NCI-H2107 (cell line): ENCODE measurements at regions not wholly inside any gene's neighbourhood (a gene's known extent, or its start where the extent isn't known, plus 50 kb on each side); places are given as distances from the start of the nearest gene placed in this dataset.
"Not testable (repeated sequence)": the region's sequence is repeated elsewhere in the genome, so short reads cannot be mapped to it uniquely, and the experiment has no call there.

Experiments
- DNase-seq: peaks from one replicate; lab custom pipeline; 2025; lab: John Stamatoyannopoulos, UW

DNA sequence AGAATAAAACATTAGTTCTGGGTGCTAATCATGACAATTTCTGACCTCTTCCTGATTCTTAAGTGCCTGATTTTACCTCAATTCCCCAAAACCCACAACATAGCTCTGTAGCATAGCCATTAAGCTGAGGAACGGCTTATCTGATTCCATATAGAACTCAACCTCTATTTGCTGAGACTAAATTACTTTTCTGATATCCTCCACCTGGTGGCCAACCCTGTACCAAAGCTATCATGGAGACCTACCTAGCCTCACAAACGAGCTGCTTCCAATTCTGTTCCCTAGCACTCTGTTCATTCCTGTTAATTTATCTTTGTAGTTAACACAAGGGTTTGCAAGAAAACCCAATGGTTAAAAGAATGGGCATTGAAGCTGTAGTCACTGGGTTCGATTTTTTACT is 245.2 kb downstream of the PLOD2 start:
- DNase-seq: no peak

DNA sequence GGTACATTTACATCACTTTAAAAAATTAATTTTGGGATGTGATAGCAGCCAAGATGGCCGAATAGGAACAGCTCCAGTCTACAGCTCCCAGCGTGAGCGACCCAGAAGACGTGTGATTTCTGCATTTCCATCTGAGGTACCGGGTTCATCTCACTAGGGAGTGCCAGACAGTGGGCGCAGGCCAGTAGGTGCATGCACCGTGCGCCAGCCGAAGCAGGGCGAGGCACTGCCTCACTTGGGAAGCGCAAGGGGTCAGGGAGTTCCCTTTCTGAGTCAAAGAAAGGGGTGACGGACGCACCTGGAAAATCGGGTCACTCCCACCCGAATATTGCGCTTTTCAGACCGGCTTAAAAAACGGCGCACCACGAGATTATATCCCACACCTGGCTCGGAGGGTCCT is 233.2 kb downstream of the PLOD2 start:
- not testable (repeated sequence) for DNase-seq

DNA sequence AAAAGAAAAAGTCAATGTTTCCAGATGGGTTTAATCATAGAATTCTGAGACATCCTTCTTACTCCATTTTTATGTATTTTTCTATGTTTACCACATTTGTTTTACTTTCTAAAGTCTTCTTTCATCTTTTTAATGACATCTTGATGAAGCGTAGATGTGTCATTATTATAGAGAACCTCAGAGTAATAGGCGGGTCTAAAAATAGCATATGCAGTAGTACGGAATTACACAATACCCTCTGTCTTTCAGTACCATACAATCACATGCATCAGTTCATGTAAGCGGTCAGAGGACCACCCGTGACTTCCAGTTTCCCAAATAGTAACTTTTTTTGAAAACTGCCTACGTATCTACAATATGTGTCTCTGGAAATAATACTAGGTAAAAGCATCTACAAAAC is 224.0 kb downstream of the PLOD2 start:
- DNase-seq: no peak

GRCh38 chr3:145939431-145939830 is 221.6 kb downstream of the PLOD2 start:
- DNase-seq: no peak

DNA sequence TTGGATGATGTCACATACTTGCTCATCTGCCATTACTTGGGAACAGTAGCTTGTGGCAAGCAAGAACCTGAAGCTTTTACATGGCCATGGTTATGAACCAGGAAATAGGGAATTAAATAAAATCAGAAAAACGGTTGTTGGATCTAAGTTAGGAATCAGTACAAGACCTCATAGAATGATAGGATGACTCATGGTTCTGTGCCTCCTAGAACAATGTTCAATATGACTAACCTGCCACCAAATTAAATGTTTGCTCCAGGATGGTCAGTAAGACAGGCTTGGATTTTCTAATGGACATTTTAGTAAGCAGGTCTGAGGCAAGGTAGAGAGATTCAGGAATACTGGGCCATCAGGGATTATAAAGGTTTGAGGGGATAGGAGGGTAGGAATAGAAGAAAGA is 218.9 kb downstream of the PLOD2 start:
- DNase-seq: no peak

DNA sequence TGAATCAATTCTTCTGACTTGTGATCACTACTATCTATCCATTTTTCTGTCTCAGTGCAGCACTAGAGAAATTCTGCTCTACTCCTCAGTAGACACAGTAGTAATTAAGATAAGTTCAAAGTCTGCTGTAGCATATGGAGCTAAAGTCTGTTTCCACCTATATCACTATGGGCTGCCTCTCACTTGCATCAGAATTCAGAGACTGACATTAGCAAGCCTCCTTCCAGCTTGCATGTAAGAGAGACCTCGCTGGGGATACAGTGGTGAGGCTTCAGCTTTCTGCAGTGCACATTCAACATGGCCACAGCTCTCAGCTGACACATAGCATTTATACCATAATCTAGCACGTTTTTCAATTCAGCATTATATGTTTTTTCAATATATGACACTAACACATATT is 217.0 kb downstream of the PLOD2 start:
- DNase-seq: no peak

GRCh38 chr3:145951441-145951840 is 209.5 kb downstream of the PLOD2 start:
- DNase-seq: no peak

DNA sequence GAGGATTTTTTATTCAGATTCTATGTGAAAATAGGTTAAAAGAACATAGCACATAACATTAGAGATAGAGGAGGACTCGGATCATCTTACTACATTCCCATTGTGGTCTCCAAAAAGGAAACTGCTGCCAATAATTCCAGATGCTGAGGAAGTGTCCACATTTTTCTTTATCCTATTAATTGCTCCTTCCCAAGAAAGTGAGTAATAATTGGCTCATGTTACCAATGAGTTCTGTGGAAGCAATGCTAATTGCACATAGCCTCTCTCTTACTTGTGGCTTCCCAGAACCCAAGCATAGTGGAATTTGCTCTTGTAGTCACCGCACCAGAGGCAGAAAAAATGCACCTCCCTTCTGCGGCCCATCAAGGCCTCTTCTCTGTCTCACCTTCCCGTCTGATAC is 208.4 kb downstream of the PLOD2 start:
- no peak for DNase-seq

DNA sequence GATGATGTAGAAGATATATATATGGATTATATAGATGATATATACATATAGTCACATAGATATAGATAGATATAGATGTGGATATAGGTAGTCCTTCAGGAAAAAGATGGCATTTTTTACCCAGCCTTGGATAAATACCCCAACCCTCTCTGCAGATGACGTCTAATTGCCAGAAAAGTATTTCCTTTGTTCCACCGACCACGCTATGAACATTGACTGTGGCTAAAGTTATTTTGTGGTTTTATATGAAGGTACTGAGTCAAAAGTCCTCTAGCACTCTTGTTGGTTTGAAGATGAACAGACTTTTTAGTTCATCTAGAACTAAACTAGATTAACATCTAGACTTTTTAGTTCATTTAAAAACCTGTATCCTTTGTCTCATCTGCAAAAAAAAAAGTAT is 207.7 kb downstream of the PLOD2 start:
- no peak for DNase-seq

DNA sequence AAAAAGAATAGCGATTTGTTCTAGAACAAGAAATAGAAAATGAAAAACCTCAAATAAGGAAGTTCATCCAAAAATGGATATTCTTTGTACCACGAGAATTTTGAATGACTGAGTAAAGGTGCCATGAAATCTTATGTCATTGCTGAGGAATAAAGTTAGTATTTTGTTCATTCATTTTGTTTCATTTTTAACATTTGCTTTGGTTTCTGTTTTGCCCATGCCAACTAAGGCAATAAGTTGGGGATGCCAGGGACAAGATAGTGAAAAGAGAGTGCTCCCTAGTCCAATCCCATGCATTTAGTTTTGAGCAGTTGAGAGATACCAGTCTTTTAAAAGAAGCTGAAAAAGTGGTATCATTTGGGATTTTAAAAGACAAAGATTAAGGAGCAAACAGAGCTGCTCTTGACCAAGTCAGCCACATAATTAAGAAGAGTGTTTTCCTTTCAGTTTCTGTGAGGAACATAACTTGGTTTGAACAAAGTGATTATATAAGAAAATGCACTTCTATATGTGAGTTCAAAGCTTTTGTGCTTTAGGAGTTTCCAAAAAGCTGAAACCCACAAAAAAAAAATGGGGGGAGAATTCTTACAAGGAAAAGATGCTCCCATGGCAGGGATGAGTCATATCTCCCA is 201.4 kb downstream of the PLOD2 start:
- no peak for DNase-seq

- DNase-seq: no peak
These were observed 197.9 kb downstream of the PLOD2 start for GRCh38 chr3:145963111-145963510.

GRCh38 chr3:145967043-145967442 is 193.9 kb downstream of the PLOD2 start:
- DNase-seq: no peak

DNA sequence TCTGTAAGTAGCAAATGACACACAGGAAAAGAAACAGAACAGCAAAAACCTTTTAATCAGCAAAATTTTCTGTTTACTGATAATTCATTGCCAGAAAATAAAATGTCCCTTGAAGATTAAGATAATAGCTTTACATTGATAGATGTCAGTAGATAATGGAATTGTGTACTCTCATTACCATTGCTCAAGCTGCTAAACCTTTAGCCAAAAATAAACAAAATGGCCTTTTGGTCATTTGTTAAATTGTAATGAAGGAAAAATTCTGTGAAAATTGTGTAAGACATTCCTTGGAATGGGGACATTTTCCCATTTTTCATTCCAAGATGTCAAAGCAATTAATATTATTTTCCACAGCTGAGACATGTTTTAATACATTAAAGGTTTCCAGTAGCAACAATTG is 189.8 kb downstream of the PLOD2 start:
- no peak for DNase-seq

DNA sequence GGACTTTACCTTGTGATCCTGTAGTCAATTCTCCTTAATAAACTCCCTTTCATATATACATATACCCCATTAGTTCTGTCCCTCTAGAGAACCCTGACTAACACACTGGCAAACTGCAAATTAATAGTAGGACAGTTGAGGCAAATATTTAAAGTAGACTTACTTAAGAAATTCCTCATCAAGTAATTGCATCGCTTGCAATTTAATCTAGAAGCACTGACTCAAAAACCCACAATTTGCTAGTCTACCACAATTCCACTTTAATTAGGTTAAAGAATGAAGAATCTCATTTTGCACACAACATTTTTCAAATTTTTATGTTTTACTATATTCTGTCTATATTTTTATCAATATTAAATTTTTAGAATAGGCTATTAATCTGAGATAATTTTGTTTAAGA is 188.1 kb downstream of the PLOD2 start:
- no peak for DNase-seq

DNA sequence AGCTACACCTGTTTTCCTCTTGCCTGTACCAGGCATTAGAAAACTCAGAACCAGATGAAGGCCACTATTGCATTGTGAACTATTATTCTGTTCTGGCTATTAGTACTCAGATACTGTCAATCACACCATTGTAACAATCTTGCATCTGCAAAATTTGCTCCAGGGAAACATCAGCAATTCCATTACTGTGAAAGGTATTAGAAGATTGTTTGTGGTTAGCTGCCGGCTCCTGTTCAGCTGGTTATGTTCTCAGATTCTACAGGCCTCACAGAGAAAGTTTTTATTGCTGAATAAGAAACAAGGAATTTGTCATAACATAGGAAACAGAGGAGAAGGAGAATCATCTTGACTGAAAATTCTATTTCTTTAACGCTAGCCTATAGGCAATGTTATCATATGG is 179.9 kb downstream of the PLOD2 start:
- DNase-seq: no peak

- DNase-seq: no peak
These were observed 177.9 kb downstream of the PLOD2 start for GRCh38 chr3:145983101-145983500.
